Right atrium auricular region (tissue), 2 donors: ENCODE measurements at regions not wholly inside any gene's neighbourhood (a gene's known extent, or its start where the extent isn't known, plus 50 kb on each side); places are given as distances from the start of the nearest gene placed in this dataset.

ENCODE experiments used
- DNase-seq: peaks from one replicate; pipeline ENCODE4 v3.0.0-alpha.2; 2019; ENCODE audit warnings: low spot score
- H3K27ac ChIP-seq, 2 donors: fragments of 200-600 bp; sonication (generic); 1 replicate in 1 of 2; 2 replicates in 1 of 2; pipeline ENCODE4 v1.5.1; 2016 to 2019
- H3K27me3 ChIP-seq, 2 donors: fragments of 200-600 bp; sonication (generic); one replicate each; pipeline versions ENCODE4 v1.5.1 to v1.6.0; 2017 to 2019
- H3K36me3 ChIP-seq: fragments of 200-600 bp; sonication (generic); one replicate; pipeline ENCODE4 v1.5.1; 2016
- H3K4me1 ChIP-seq, 2 donors: fragments of 200-600 bp; sonication (generic); one replicate each; pipeline versions ENCODE4 v1.5.1 to v1.6.0; 2017 to 2019
- H3K4me3 ChIP-seq, 2 donors: fragments of 200-600 bp; sonication (generic); 1 replicate in 1 of 2; 2 replicates in 1 of 2; pipeline ENCODE4 v1.5.1; 2017 to 2019; ENCODE audit warnings: mild to moderate bottlenecking in 1 of 2, moderate library complexity in 1 of 2
- H3K9me3 ChIP-seq, 2 donors: fragments of 200-600 bp; sonication (generic); one replicate each; pipeline ENCODE4 v1.5.1; 2019
- TF ChIP-seq, protein P1 (sequence below), 2 donors: fragments of 200-600 bp; sonication (generic); IDR thresholded peaks; one replicate each; pipeline ENCODE4 v1.5.1; 2019; ENCODE audit warnings: antibody characterized with exemption in 2 of 2

DNA sequence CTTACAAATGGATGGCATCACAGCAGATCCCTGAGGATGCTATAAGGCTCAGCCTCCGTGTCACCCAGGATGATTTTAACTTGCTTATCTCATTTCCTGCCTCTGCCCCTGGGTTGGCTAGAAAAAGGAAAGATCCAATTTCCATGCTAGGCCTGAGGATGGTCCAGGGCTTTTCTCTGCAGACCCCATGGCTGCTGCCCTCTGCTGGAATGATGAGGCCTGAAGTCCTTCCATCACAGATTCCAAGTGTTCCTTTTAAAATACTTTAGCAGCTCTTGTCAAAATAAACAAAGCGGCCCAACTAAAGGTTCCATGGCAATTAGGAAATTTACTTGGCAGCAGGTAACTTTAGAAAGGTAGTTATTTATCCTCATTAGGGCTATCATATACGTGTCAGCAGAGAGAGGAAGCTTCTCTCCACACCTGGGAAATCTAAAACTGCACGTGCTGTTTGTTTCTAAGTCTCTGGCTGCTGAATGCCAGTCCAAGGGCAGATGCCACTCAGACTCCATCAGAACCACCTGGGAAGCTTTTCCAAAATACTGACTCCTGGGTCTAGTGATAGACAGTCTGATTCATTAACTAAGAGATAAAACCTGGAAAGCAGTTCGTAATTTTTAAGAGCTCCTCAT lies 401.9 kb upstream of the IL12A start:
- TF ChIP-seq, protein P1, sequence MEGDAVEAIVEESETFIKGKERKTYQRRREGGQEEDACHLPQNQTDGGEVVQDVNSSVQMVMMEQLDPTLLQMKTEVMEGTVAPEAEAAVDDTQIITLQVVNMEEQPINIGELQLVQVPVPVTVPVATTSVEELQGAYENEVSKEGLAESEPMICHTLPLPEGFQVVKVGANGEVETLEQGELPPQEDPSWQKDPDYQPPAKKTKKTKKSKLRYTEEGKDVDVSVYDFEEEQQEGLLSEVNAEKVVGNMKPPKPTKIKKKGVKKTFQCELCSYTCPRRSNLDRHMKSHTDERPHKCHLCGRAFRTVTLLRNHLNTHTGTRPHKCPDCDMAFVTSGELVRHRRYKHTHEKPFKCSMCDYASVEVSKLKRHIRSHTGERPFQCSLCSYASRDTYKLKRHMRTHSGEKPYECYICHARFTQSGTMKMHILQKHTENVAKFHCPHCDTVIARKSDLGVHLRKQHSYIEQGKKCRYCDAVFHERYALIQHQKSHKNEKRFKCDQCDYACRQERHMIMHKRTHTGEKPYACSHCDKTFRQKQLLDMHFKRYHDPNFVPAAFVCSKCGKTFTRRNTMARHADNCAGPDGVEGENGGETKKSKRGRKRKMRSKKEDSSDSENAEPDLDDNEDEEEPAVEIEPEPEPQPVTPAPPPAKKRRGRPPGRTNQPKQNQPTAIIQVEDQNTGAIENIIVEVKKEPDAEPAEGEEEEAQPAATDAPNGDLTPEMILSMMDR (IDR thresholded peaks at IDR 0.05): peak; percentile 18 to 54
- Histone ChIP-seq H3K4me3 (no peak overlapping the region), H3K27ac (no peak overlapping the region), H3K27me3 (no peaks in the 10 kb centered on the region), H3K4me1 (no peaks in the 10 kb centered on the region), H3K9me3 (no peaks in the 10 kb centered on the region), H3K36me3 (no peaks in the 10 kb centered on the region)
- no peak for DNase-seq

DNA sequence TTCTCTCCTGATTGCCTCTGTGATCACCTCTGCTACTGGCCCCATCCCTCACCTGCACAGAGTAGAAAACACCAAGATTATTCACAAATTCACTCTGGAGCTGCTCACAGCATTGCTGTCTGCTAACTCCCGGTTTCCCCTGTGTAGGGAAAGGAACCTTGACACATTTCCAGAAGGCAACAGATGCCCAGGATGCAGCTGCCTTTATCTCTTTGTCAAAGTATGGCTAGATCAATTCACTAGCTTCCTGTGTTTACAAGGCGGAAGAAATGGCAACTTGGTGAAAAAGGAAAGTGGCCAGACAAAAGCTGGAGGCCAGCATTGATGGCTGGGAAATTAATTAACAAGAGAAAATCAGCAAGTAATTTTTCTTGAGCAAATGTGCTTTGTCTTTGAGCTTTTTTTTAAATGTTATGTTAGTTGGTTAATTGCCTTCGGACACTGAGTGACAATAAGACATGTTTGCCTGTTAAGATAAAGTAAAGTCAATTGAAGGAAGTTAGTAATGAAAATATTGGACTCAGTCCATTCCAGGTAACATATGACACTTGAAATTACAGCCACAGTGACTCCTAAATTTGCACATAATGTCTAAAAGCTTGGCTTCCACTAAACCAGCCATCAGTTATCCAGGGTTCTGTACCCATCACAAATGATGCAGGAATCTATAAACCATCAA lies 394.6 kb upstream of the IL12A start:
- no peaks in the 10 kb centered on the region for H3K4me1 ChIP-seq
- TF ChIP-seq, protein P1 (IDR thresholded peaks at IDR 0.05): no peak
- no peaks in the 10 kb centered on the region for H3K36me3 ChIP-seq
- DNase-seq: no peak
- no peak overlapping the region for H3K4me3 ChIP-seq
- no peaks in the 10 kb centered on the region for H3K27me3 ChIP-seq
- H3K27ac ChIP-seq: no peak overlapping the region
- H3K9me3 ChIP-seq: peaks cover 0 to 10% of the 10 kb centered on the region in 2 donors

DNA sequence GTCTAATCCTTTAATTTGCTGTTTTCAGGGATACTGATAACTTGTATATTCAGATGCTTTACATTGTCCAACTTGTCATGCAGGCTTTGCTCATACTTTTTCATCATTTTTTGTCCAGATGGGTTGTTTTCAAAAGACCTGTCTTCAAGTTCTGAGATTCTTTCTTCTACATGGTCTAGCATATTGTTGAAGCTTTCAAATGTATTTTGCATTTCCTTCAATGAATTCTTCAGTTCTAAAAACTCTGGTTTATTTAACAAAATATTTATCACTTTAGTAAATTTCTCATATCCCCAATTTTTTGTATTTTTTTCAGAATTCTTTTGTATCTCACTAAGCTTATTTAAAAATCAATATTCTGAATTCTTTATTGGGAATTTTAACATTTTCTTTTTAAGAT lies 388.3 kb upstream of the IL12A start:
- Histone ChIP-seq H3K4me1 (no peaks in the 10 kb centered on the region), H3K9me3 (peaks cover 0 to 29% of the 10 kb centered on the region in 2 donors), H3K27ac (no peak overlapping the region), H3K27me3 (no peaks in the 10 kb centered on the region), H3K4me3 (no peak overlapping the region), H3K36me3 (no peaks in the 10 kb centered on the region)
- no peak for DNase-seq
- TF ChIP-seq, protein P1 (IDR thresholded peaks at IDR 0.05): no peak

DNA sequence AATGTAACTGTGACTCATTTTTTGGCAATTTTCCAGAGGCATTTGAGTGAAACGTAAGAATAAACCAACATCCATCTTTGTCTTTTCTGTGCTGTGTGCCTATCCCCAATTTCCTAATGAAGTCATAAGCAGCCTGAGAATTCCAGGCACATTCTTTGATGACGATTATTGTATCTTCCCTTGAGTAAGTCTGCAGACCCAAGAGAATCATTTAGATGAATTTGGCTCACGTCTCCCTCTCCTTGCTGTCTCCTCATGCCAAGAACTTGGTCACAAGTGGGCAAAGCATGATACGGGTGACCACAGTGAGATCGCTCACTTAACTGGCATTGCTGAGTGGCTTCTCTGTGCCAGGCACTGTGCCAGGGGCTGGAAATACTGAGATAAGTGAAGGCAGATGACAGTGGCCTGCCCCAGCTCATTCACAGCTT lies 384.5 kb upstream of the IL12A start:
- Histone ChIP-seq H3K27me3 (no peaks in the 10 kb centered on the region), H3K36me3 (no peaks in the 10 kb centered on the region), H3K4me1 (no peaks in the 10 kb centered on the region), H3K27ac (peak overlapping the region in 1 of 2 donors; percentile 87), H3K9me3 (peaks cover 0 to 19% of the 10 kb centered on the region in 2 donors), H3K4me3 (no peak overlapping the region)
- DNase-seq: peak; percentile 75
- TF ChIP-seq, protein P1 (IDR thresholded peaks at IDR 0.05): no peak

DNA sequence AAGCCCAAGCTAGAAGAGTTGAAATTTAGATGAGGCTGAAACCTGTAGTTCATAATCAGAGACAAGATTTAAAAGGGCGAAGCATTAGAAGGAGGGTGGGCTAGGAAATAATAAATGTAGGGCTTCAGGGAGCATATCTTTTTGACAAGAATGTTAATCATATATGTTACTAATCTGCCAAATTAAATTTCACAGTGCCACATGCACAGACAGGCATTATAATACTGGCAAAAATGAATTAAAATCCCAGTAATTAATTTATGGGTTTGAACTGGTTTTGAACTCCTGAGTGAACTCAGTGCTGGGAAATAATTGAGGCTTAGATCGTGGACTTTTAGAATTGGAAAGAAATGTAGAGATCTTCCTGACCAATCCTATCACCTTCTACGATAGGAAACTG lies 383.5 kb upstream of the IL12A start:
- H3K4me3 ChIP-seq: no peak overlapping the region
- no peaks in the 10 kb centered on the region for H3K36me3 ChIP-seq
- H3K4me1 ChIP-seq: no peaks in the 10 kb centered on the region
- H3K27me3 ChIP-seq: no peaks in the 10 kb centered on the region
- peaks cover 0 to 9% of the 10 kb centered on the region in 2 donors for H3K9me3 ChIP-seq
- DNase-seq: no peak
- H3K27ac ChIP-seq: peak overlapping the region in 1 of 2 donors; percentile 87
- TF ChIP-seq, protein P1 (IDR thresholded peaks at IDR 0.05): no peak
